ENCODE measurements at regions not wholly inside any gene's neighbourhood (a gene's known extent, or its start where the extent isn't known, plus 50 kb on each side); places are given as distances from the start of the nearest gene placed in this dataset.
"Not testable (repeated sequence)": the region's sequence is repeated elsewhere in the genome, so short reads cannot be mapped to it uniquely, and the experiment has no call there.

DNA sequence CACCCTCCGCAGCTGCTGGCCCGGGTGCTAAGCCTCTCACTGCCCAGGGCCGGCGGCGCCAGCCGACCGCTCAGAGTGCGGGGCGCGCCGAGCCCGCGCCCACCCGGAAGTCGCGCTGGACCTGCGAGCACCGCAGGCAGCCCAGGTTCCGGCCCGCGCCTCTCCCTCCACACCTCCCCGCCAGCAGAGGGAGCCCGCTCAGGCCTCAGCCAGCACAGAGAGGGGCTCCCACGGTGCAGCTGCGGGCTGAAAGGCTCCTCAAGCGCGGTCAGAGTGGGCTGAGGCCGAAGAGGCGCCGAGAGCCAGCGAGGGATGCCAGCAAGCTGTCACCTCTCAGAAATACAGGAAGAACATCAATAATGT lies 202.0 kb upstream of the C1QTNF3 start:
- not testable (repeated sequence) for TF ChIP-seq POLR2A (IDR thresholded peaks at IDR 0.05)
- TF ChIP-seq, protein P1, sequence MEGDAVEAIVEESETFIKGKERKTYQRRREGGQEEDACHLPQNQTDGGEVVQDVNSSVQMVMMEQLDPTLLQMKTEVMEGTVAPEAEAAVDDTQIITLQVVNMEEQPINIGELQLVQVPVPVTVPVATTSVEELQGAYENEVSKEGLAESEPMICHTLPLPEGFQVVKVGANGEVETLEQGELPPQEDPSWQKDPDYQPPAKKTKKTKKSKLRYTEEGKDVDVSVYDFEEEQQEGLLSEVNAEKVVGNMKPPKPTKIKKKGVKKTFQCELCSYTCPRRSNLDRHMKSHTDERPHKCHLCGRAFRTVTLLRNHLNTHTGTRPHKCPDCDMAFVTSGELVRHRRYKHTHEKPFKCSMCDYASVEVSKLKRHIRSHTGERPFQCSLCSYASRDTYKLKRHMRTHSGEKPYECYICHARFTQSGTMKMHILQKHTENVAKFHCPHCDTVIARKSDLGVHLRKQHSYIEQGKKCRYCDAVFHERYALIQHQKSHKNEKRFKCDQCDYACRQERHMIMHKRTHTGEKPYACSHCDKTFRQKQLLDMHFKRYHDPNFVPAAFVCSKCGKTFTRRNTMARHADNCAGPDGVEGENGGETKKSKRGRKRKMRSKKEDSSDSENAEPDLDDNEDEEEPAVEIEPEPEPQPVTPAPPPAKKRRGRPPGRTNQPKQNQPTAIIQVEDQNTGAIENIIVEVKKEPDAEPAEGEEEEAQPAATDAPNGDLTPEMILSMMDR (IDR thresholded peaks at IDR 0.05) = not testable (repeated sequence)

Data from right lobe of liver (tissue), 4 donors.